ENCODE measurements at regions not wholly inside any gene's neighbourhood (a gene's known extent, or its start where the extent isn't known, plus 50 kb on each side); places are given as distances from the start of the nearest gene placed in this dataset.

DNA sequence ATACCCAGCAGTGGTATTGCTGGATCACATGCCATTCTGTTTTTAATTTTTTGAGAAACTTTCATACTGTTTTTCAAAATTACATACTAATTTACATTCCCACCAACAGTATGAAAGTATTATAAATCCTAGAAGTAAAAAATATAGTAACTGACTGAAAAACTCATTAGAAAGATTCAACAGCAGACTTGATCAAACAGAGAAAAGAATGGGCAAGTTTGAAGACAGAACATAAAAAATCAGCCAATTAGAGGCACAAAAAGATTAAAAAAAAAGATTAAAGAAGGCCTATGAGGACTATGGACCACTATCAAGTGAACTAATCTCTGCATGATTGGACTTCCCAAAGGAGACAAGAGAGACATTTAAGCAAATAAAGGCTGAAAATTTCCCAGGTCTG, 144.0 kb upstream of the GRIK2 start:
- Mint-ChIP-seq H3K9me3 (peaks cover 36% of the 10 kb centered on the region), H3K27ac (no peak overlapping the region), H3K4me3 (no peak overlapping the region), H3K36me3 (peaks cover 11% of the 10 kb centered on the region), H3K27me3 (ENCODE audit: low read depth) (no peaks in the 10 kb centered on the region), H3K4me1 (no peaks in the 10 kb centered on the region)
- ChIA-PET CTCF (no interaction called here), POLR2A (no interaction called here)
- ATAC-seq (no peak), DNase-seq (ENCODE audit: low spot score) (no peak)
- TF ChIP-seq MYBL2 (CRISPR knock-in tag; IDR thresholded peaks at IDR 0.05): no peak
- TF ChIP-seq FOXK1 (CRISPR knock-in tag; IDR thresholded peaks at IDR 0.05): no peak
- TF ChIP-seq RELA (CRISPR knock-in tag; IDR thresholded peaks at IDR 0.05; ENCODE audit: borderline replicate concordance): no peak
- no peak for TF ChIP-seq OVOL2 (CRISPR knock-in tag; IDR thresholded peaks at IDR 0.05; ENCODE audit: borderline replicate concordance)
- no peak for TF ChIP-seq ZNF121 (CRISPR knock-in tag; IDR thresholded peaks at IDR 0.05)
- TF ChIP-seq GABPB1 (CRISPR knock-in tag; IDR thresholded peaks at IDR 0.05): no peak
- TF ChIP-seq, protein P1, sequence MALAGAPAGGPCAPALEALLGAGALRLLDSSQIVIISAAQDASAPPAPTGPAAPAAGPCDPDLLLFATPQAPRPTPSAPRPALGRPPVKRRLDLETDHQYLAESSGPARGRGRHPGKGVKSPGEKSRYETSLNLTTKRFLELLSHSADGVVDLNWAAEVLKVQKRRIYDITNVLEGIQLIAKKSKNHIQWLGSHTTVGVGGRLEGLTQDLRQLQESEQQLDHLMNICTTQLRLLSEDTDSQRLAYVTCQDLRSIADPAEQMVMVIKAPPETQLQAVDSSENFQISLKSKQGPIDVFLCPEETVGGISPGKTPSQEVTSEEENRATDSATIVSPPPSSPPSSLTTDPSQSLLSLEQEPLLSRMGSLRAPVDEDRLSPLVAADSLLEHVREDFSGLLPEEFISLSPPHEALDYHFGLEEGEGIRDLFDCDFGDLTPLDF (CRISPR knock-in tag; IDR thresholded peaks at IDR 0.05): no peak
- TF ChIP-seq, protein P2, sequence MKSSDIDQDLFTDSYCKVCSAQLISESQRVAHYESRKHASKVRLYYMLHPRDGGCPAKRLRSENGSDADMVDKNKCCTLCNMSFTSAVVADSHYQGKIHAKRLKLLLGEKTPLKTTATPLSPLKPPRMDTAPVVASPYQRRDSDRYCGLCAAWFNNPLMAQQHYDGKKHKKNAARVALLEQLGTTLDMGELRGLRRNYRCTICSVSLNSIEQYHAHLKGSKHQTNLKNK (CRISPR knock-in tag; IDR thresholded peaks at IDR 0.05): no peak
- TF ChIP-seq ELF4 (CRISPR knock-in tag; IDR thresholded peaks at IDR 0.05; ENCODE audit: low read depth): no peak
- TF ChIP-seq ATF6 (CRISPR knock-in tag; IDR thresholded peaks at IDR 0.05): no peak
- TF ChIP-seq ERG (CRISPR knock-in tag; IDR thresholded peaks at IDR 0.05): no peak
- TF ChIP-seq, protein P3, sequence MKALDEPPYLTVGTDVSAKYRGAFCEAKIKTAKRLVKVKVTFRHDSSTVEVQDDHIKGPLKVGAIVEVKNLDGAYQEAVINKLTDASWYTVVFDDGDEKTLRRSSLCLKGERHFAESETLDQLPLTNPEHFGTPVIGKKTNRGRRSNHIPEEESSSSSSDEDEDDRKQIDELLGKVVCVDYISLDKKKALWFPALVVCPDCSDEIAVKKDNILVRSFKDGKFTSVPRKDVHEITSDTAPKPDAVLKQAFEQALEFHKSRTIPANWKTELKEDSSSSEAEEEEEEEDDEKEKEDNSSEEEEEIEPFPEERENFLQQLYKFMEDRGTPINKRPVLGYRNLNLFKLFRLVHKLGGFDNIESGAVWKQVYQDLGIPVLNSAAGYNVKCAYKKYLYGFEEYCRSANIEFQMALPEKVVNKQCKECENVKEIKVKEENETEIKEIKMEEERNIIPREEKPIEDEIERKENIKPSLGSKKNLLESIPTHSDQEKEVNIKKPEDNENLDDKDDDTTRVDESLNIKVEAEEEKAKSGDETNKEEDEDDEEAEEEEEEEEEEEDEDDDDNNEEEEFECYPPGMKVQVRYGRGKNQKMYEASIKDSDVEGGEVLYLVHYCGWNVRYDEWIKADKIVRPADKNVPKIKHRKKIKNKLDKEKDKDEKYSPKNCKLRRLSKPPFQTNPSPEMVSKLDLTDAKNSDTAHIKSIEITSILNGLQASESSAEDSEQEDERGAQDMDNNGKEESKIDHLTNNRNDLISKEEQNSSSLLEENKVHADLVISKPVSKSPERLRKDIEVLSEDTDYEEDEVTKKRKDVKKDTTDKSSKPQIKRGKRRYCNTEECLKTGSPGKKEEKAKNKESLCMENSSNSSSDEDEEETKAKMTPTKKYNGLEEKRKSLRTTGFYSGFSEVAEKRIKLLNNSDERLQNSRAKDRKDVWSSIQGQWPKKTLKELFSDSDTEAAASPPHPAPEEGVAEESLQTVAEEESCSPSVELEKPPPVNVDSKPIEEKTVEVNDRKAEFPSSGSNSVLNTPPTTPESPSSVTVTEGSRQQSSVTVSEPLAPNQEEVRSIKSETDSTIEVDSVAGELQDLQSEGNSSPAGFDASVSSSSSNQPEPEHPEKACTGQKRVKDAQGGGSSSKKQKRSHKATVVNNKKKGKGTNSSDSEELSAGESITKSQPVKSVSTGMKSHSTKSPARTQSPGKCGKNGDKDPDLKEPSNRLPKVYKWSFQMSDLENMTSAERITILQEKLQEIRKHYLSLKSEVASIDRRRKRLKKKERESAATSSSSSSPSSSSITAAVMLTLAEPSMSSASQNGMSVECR (CRISPR knock-in tag; IDR thresholded peaks at IDR 0.05; ENCODE audit: borderline replicate concordance): no peak
- no peak for TF ChIP-seq CREM (CRISPR knock-in tag; IDR thresholded peaks at IDR 0.05)
- TF ChIP-seq FOXJ3 (CRISPR knock-in tag; IDR thresholded peaks at IDR 0.05; ENCODE audit: borderline replicate concordance): no peak
- no peak for TF ChIP-seq MXD4 (CRISPR knock-in tag; IDR thresholded peaks at IDR 0.05; ENCODE audit: borderline replicate concordance)
- no peak for TF ChIP-seq USF2 (CRISPR knock-in tag; IDR thresholded peaks at IDR 0.05)
- TF ChIP-seq IRF2 (CRISPR knock-in tag; IDR thresholded peaks at IDR 0.05; ENCODE audit: borderline replicate concordance, low read depth): no peak

All from WTC11 (cell line).